ENCODE measurements at regions not wholly inside any gene's neighbourhood (a gene's known extent, or its start where the extent isn't known, plus 50 kb on each side); places are given as distances from the start of the nearest gene placed in this dataset.
"Not testable (repeated sequence)": the region's sequence is repeated elsewhere in the genome, so short reads cannot be mapped to it uniquely, and the experiment has no call there.

GRCh38 chr12:38016602-38017001, 300.0 kb upstream of the ALG10B start:
- ATAC-seq: no peak

GRCh38 chr12:38025916-38026315, 290.7 kb upstream of the ALG10B start:
- ATAC-seq: no peak

- no peak for ATAC-seq
These were observed 263.5 kb upstream of the ALG10B start for GRCh38 chr12:38053113-38053512.

- no peak for ATAC-seq
These were observed 262.7 kb upstream of the ALG10B start for GRCh38 chr12:38053655-38054464.

DNA sequence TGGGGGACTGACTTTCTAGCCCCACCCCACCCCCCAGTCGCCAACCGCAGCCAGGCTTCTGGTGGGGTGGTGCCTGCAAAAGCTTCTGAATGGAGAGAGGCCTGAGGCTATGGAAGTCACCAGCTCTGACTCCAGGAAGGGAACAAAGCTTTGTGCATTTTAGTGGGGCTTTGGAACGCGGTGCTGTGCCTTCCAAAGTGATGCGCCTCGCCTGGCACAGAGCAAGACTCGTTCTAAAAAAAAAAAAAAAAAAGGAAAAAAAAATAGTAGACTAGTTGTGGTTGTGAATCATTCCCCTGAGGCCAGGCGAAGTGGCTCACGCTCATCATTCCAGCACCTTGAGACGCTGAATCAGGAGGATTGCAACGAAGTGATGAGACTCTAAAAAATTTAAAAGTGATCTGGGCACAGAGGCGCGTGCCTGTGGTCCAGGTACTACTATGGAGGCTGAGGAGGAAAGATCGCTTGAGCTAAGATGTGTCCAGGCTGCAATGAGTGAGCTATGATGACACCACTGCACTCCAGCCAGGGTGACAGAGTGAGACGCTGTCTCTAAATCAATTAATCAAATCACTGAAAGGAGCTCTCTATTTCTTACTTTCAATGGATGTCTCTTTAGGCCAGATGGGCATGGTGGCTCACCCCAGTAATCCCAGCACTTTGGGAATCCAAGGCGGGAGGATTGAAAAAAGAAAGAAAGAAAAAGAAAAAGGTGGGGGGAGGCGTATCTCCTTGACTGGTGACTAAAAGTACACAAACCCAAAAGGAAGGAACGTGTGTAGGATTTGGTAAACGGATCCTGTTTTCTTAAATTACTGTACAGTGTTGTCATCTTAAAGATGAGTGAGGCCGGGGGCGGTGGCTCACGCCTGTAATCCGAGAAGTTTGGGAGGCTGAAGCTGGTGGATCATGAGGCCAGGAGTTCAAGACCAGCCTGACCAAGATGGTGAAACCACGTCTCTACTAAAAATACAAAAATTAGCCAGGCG, 259.6 kb upstream of the ALG10B start:
- ATAC-seq: no peak

DNA sequence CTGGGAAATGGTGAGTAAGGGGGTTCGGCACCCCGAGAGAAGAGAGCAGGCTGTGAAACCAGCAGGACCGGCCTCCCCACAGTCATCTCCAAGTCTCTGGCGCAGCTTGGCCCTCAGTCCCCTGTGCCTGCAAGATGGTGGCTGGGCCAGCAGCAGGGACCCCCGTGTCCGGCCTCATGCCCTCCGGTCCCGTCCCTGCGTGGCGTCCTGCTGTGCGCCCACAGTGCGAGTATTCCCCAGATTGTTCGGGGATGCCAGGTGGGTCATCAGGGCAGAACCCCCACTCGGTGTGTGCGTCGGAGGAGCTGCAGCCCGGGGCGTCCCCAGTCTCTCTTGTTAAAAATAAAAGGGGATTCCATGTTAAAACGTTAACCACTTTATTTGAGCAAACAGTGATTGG, 216.9 kb upstream of the ALG10B start:
- ATAC-seq: no peak

- ATAC-seq: no peak
These were observed 214.8 kb upstream of the ALG10B start for GRCh38 chr12:38101753-38102152.

DNA sequence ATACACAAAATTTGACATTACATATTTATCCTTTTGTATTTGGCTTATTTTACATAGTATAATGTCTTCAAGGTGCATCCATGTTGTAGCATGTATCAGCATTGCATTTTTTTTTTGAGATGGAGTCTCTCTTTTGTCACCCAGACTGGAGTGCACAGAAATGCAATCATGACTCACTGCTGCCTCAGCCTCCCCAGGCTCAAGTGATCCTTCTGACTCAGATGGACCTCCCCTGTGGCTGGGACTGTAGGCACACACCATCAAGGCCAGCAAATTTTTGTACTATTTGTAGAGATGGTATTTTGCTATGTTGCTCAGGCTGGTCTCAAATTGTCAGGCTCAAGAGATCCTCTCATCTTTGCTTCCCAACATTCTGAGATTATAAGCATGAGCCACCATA, 214.4 kb upstream of the ALG10B start:
- no peak for ATAC-seq

GRCh38 chr12:38110026-38110699, 206.4 kb upstream of the ALG10B start:
- ATAC-seq: no peak

DNA sequence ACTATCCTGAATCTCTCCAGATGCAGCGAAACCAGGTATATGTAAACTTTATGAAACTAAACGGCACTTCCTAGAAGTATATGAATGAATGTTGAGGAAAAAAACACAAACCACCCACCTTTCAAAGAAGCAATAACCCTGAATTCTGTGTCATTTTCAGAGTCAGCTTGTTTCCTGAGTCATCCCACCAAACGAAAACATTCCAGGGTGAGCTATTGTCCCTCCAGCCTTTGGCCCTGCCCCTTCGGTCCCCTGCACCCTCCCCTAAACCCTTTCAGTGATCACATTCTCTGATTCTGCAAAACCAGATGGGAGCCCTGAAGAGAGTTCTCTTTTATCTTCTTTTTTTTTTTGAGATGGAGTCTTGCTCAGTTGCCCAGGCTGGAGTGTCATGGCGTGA, 202.6 kb upstream of the ALG10B start:
- no peak for ATAC-seq

GRCh38 chr12:38116968-38117367, 199.6 kb upstream of the ALG10B start:
- ATAC-seq: no peak

DNA sequence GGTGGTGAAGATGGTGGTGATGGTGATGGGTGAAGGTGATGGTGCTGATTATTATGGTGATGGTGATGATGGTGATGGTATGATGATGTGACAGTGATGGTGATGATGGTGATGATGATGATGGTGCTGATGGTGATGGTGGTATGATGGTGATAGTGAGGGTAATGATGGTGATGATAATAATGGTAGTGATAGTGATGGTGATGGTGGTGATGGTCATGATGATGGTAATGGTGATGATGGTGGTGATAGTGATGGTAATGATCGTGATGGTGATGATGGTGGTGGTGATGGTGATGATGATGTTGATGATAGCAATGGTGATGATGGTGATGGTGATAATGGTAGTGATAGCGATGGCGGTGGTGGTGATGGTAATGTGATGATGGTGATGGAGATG, 197.9 kb upstream of the ALG10B start:
- no peak for ATAC-seq

- ATAC-seq: no peak
These were observed 196.1 kb upstream of the ALG10B start for GRCh38 chr12:38120438-38120837.

DNA sequence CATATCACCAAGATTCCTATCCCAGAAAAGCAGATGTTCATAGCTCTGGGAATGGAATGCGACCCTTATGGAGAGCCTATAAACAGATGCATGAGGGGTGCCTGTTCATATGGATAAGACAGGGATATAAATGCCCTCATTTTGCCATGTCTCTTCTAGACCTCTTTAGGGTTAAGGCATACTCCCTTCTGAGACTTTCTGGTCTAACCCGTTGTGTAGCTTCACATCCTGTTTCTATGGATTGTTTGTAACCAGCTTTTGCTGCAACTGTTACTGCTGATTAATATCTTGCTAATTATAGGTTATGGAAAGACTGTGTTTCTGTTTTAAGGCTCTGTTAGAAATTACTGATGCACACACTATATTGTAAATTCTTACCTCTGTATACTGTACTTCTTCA, 193.5 kb upstream of the ALG10B start:
- ATAC-seq: not testable (repeated sequence)

GRCh38 chr12:38123566-38124246, 192.9 kb upstream of the ALG10B start:
- no peak for ATAC-seq

- ATAC-seq: no peak
These were observed 192.1 kb upstream of the ALG10B start for GRCh38 chr12:38124247-38125012.

DNA sequence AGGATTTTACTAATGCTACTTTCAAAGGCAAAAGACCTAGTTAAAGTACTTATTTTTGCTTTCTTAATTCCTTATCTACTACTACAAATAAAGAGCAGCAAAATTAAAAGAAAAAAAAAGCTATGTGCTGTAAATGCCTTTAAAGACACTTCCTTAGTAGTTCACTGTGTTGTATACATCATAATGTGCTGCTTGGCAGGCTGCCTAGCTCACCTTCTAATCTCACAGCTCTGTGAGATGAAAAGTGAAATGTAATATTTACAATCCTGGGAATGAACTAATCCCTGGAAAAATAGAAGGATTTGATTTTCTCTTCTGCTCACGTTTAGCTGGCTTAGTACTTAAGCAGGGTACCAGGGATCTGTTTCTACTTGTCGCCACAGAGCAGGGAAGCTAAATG, 184.4 kb upstream of the ALG10B start:
- ATAC-seq: no peak

- no peak for ATAC-seq
These were observed 179.3 kb upstream of the ALG10B start for GRCh38 chr12:38137287-38137686.

- ATAC-seq: no peak
These were observed 178.9 kb upstream of the ALG10B start for GRCh38 chr12:38137716-38138115.

GRCh38 chr12:38138225-38139221, 178.1 kb upstream of the ALG10B start:
- ATAC-seq: peak; percentile 36 to 46
